SK-N-SH treated with all-trans-retinoic acid at 6 μM for 48 hours (cell line): ENCODE measurements at regions not wholly inside any gene's neighbourhood (a gene's known extent, or its start where the extent isn't known, plus 50 kb on each side); places are given as distances from the start of the nearest gene placed in this dataset.

Experiments
- ATAC-seq: fragments of 200-7000 bp; cut with Tn5 transposase; 3 replicates; pipeline ENCODE4 v1.9.1; 2020; ENCODE audit warnings: mild to moderate bottlenecking, moderate library complexity
- ARNTL ChIP-seq: fragments of 450-650 bp; formaldehyde crosslinking; IDR thresholded peaks from 2 replicates; pipeline ENCODE4 v1.5.0; 2020; ENCODE audit warnings: low read depth, mild to moderate bottlenecking, moderate library complexity, borderline replicate concordance
- BACH2 ChIP-seq: fragments of 250-450 bp; sonication (Bioruptor Pico); IDR thresholded peaks from 2 replicates; pipeline ENCODE4 v1.9.0; 2021; ENCODE audit warnings: mild to moderate bottlenecking, borderline replicate concordance
- CREB5 ChIP-seq: fragments of 250-450 bp; sonication (Bioruptor Pico); IDR thresholded peaks from 2 replicates; pipeline ENCODE4 v1.5.1; 2020; ENCODE audit warnings: low read depth, mild to moderate bottlenecking, moderate library complexity
- CSDC2 ChIP-seq: fragments of 250-450 bp; sonication (Bioruptor Pico); IDR thresholded peaks from 2 replicates; pipeline ENCODE4 v1.5.0; 2020; ENCODE audit warnings: mild to moderate bottlenecking, moderate library complexity
- CSRNP3 ChIP-seq: fragments of 250-450 bp; sonication (Bioruptor Pico); IDR thresholded peaks from 2 replicates; pipeline ENCODE4 v1.5.1; 2021; ENCODE audit warnings: mild to moderate bottlenecking, moderate library complexity
- ESRRG ChIP-seq: fragments of 250-450 bp; sonication (Bioruptor Pico); IDR thresholded peaks from 2 replicates; pipeline ENCODE4 v1.6.1; 2021; ENCODE audit warnings: mild to moderate bottlenecking
- GLIS3 ChIP-seq: fragments of 250-450 bp; sonication (Bioruptor Pico); IDR thresholded peaks from 2 replicates; pipeline ENCODE4 v1.5.0; 2020; ENCODE audit warnings: mild to moderate bottlenecking, moderate library complexity
- ISL1 ChIP-seq: fragments of 250-450 bp; sonication (Bioruptor Pico); IDR thresholded peaks from 2 replicates; pipeline ENCODE4 v2.1.2; 2022; ENCODE audit warnings: mild to moderate bottlenecking, moderate library complexity
- OSR1 ChIP-seq: fragments of 250-450 bp; sonication (Bioruptor Pico); IDR thresholded peaks from 2 replicates; pipeline ENCODE4 v1.8.0; 2022; ENCODE audit warnings: moderate library complexity, mild to moderate bottlenecking, inconsistent platforms
- PATZ1 ChIP-seq: fragments of 250-450 bp; sonication (Bioruptor Pico); IDR thresholded peaks from 2 replicates; pipeline ENCODE4 v1.8.0; 2020; ENCODE audit warnings: mild to moderate bottlenecking, moderate library complexity, borderline replicate concordance
- POU6F1 ChIP-seq: fragments of 250-450 bp; sonication (Bioruptor Pico); IDR thresholded peaks from 2 replicates; pipeline ENCODE4 v1.8.0; 2021; ENCODE audit warnings: low read depth, mild to moderate bottlenecking, moderate library complexity, borderline replicate concordance
- PPARA ChIP-seq: fragments of 250-450 bp; sonication (Bioruptor Pico); IDR thresholded peaks from 2 replicates; pipeline ENCODE4 v1.5.0; 2020; ENCODE audit warnings: mild to moderate bottlenecking, borderline replicate concordance
- RARB ChIP-seq: fragments of 250-450 bp; sonication (Bioruptor Pico); IDR thresholded peaks from 2 replicates; pipeline ENCODE4 v1.8.0; 2021; ENCODE audit warnings: mild to moderate bottlenecking, moderate library complexity
- SNAI2 ChIP-seq: fragments of 250-450 bp; sonication (Bioruptor Pico); IDR thresholded peaks from 2 replicates; pipeline ENCODE4 v1.5.0; 2020; ENCODE audit warnings: mild to moderate bottlenecking, moderate library complexity
- TCF4 ChIP-seq: fragments of 250-450 bp; sonication (Bioruptor Pico); IDR thresholded peaks from 2 replicates; pipeline ENCODE4 v1.8.0; 2021; ENCODE audit warnings: mild to moderate bottlenecking, moderate library complexity, borderline replicate concordance
- TOX ChIP-seq: fragments of 250-450 bp; sonication (Bioruptor Pico); IDR thresholded peaks from 2 replicates; pipeline ENCODE4 v1.8.0; 2021; ENCODE audit warnings: mild to moderate bottlenecking, moderate library complexity, borderline replicate concordance
- TSHZ2 ChIP-seq: fragments of 250-450 bp; sonication (Bioruptor Pico); IDR thresholded peaks from 2 replicates; pipeline ENCODE4 v1.5.0; 2020; ENCODE audit warnings: mild to moderate bottlenecking, moderate library complexity
- ZC3H10 ChIP-seq: fragments of 250-450 bp; sonication (Bioruptor Pico); IDR thresholded peaks from 2 replicates; pipeline ENCODE4 v1.5.1; 2021; ENCODE audit warnings: mild to moderate bottlenecking, moderate library complexity
- ZFP3 ChIP-seq: fragments of 250-450 bp; sonication (Bioruptor Pico); IDR thresholded peaks from 2 replicates; pipeline ENCODE4 v1.5.0; 2020; ENCODE audit warnings: mild to moderate bottlenecking, moderate library complexity
- ZFP30 ChIP-seq: fragments of 450-650 bp; formaldehyde crosslinking; IDR thresholded peaks from 2 replicates; pipeline ENCODE4 v1.5.0; 2022; ENCODE audit warnings: mild to moderate bottlenecking, moderate library complexity
- ZNF565 ChIP-seq: fragments of 450-650 bp; formaldehyde crosslinking; conservative IDR thresholded peaks from 2 replicates; pipeline ENCODE4 v1.5.0; 2020; ENCODE audit warnings: low read depth, mild to moderate bottlenecking, moderate library complexity
- ZNF8 ChIP-seq: fragments of 450-650 bp; formaldehyde crosslinking; IDR thresholded peaks from 2 replicates; pipeline ENCODE4 v1.5.0; 2020; ENCODE audit warnings: mild to moderate bottlenecking, moderate library complexity

- no peak for ATAC-seq
- TF ChIP-seq ISL1 (no peak), POU6F1 (CRISPR knock-in tag) (no peak), ZFP30 (CRISPR knock-in tag) (no peak), CSRNP3 (CRISPR knock-in tag) (no peak), PATZ1 (CRISPR knock-in tag) (no peak), OSR1 (CRISPR knock-in tag) (no peak), ZFP3 (CRISPR knock-in tag) (no peak)
Observed at GRCh38 chrX:39501822-39502221, 595.9 kb downstream of the BCOR start.

GRCh38 chrX:39502486-39502885 is 595.3 kb downstream of the BCOR start:
- TF ChIP-seq CSDC2 (CRISPR knock-in tag) (no peak), POU6F1 (CRISPR knock-in tag) (no peak), BACH2 (CRISPR knock-in tag) (no peak), ZNF565 (CRISPR knock-in tag) (no peak), TSHZ2 (CRISPR knock-in tag) (no peak), OSR1 (CRISPR knock-in tag) (no peak), RARB (CRISPR knock-in tag) (no peak), TCF4 (CRISPR knock-in tag) (no peak), ZNF8 (CRISPR knock-in tag) (no peak), ZC3H10 (CRISPR knock-in tag) (no peak), ISL1 (no peak), GLIS3 (CRISPR knock-in tag) (no peak), PATZ1 (CRISPR knock-in tag) (no peak), ESRRG (CRISPR knock-in tag) (no peak), PPARA (CRISPR knock-in tag) (no peak), ZFP3 (CRISPR knock-in tag) (no peak), ARNTL (CRISPR knock-in tag) (no peak), TOX (no peak), SNAI2 (no peak), CREB5 (no peak)
- TF ChIP-seq, all 23 proteins: peak for 0
- no peak for ATAC-seq
